ENCODE measurements at regions not wholly inside any gene's neighbourhood (a gene's known extent, or its start where the extent isn't known, plus 50 kb on each side); places are given as distances from the start of the nearest gene placed in this dataset.
"Not testable (repeated sequence)": the region's sequence is repeated elsewhere in the genome, so short reads cannot be mapped to it uniquely, and the experiment has no call there.

DNA sequence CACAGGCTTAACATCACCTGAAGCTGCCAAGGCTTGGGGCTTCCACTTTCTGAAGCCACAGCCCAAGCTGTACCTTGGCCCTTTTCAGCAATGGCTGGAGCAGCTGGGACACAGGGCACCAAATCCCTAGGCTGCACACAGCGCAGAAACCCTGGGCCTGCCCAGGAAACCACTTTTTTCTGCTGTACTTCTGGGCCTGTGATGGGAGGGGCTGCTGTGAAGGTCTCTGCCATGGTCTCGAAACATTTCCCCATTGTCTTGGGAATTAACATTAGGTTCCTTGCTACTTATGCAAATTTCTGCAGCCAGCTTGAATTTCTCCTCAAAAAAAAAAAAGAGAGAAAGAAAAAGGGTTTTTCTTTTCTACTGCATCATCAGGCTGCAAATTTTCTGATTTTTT, 219.1 kb downstream of the RPL10L start:
- Histone ChIP-seq H3K4me1 (ENCODE audit: insufficient read depth, low read length) (no peaks in the 10 kb centered on the region), H3K36me3 (ENCODE audit: insufficient read depth, low read length) (no peaks in the 10 kb centered on the region), H3K27ac (ENCODE audit: low read depth, low read length) (no peak overlapping the region), H3K27me3 (ENCODE audit: insufficient read depth, low read length, poor library complexity, severe bottlenecking) (no peaks in the 10 kb centered on the region), H3K4me3 (ENCODE audit: low read length) (no peak overlapping the region), H3K9me3 (ENCODE audit: low read length) (no peaks in the 10 kb centered on the region)
- ChIA-PET POLR2A (no interaction called here), CTCF (no interaction called here)
- no peak overlapping the region for H3K4me3 Mint-ChIP-seq
- no peaks in the 10 kb centered on the region for H3K27me3 Mint-ChIP-seq
- no peaks in the 10 kb centered on the region for H3K4me1 Mint-ChIP-seq
- no peaks in the 10 kb centered on the region for H3K36me3 Mint-ChIP-seq
- peaks cover 6 to 39% (median 9%) of the 10 kb centered on the region in 5 donors for H3K9me3 Mint-ChIP-seq
- H3K27ac Mint-ChIP-seq, result no peak overlapping the region
- no peak for DNase-seq

DNA sequence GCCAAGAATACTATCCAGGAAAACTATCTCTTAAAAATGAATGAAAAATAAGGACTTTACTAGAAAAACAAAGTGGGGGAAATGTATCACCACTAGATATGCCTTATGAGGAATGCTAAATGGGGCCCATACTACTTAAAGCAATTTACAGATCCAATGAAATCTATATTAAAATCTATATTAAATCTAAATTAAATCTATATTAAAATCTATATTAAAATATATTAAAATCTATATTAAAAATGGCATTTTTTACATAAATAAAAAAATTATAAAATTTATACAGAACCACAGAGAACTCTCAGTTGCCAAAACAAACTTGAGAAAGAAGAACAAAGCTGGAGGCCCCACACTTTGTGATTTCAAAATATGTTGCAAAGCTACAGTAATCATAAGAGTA, 234.5 kb downstream of the RPL10L start:
- Histone ChIP-seq H3K4me3 (ENCODE audit: low read length) (no peak overlapping the region), H3K27ac (ENCODE audit: low read depth, low read length) (no peak overlapping the region), H3K27me3 (ENCODE audit: insufficient read depth, low read length, poor library complexity, severe bottlenecking) (no peaks in the 10 kb centered on the region), H3K9me3 (ENCODE audit: low read length) (no peaks in the 10 kb centered on the region), H3K36me3 (ENCODE audit: insufficient read depth, low read length) (no peaks in the 10 kb centered on the region), H3K4me1 (ENCODE audit: insufficient read depth, low read length) (no peaks in the 10 kb centered on the region)
- no peak for DNase-seq
- Mint-ChIP-seq H3K36me3 (no peaks in the 10 kb centered on the region), H3K27me3 (no peaks in the 10 kb centered on the region), H3K9me3 (peaks cover 11 to 37% (median 20%) of the 10 kb centered on the region in 5 donors), H3K4me3 (no peak overlapping the region), H3K4me1 (no peaks in the 10 kb centered on the region), H3K27ac (no peak overlapping the region)
- CTCF ChIA-PET, result no interaction called here
- POLR2A ChIA-PET, result no interaction called here

DNA sequence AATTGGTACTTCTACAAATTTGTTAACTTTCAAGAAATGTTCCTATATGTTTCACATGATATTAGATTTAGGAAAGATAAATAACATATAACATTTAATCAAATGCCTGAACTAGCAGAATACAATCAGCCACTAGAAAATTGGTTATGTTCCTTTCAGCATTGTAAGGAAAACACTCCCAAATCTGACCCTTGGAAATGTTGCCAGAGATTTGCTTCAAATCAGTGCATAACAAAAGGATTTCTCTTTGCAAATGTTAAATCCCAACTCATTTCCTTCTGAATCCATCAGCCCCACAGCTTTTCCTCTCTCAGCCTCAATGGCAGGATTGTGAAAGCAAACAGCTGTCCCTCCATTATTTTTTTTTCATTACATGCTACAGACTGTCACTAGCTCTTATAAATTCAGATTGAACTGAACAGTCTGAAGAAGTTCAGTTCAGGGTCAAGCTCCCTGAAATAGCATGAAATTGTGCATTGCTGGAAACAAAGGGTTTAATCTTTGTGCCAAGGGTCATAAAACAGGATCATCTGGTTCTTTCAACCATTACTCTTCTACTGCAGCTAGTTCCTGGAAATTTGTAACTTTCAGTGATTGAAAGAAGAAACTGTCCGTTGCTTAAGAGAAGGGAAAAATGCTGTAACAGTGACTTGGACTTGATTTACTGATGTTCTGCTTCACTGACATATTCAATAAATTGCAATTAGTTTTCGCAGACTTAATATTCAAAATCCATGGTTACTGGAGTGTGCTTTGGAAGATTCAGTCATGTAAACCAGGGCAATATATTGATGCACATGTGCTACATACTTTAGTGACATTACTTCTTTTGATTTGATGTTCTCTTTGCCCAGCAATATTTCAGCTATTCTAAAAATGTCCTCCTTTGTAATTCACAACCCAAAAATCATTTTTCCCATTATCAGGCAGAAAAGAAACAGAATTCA, 246.4 kb downstream of the RPL10L start:
- CTCF ChIA-PET, result no interaction called here
- no peaks in the 10 kb centered on the region for H3K9me3 ChIP-seq (ENCODE audit: low read length)
- H3K4me1 ChIP-seq (ENCODE audit: insufficient read depth, low read length), result no peaks in the 10 kb centered on the region
- Mint-ChIP-seq H3K4me3 (no peak overlapping the region), H3K9me3 (peaks cover 0 to 13% (median 1%) of the 10 kb centered on the region in 5 donors), H3K27me3 (no peaks in the 10 kb centered on the region), H3K27ac (no peak overlapping the region), H3K36me3 (no peaks in the 10 kb centered on the region), H3K4me1 (no peaks in the 10 kb centered on the region)
- POLR2A ChIA-PET, result no interaction called here
- H3K27me3 ChIP-seq (ENCODE audit: insufficient read depth, low read length, poor library complexity, severe bottlenecking), result no peaks in the 10 kb centered on the region
- no peak overlapping the region for H3K27ac ChIP-seq (ENCODE audit: low read depth, low read length)
- DNase-seq, result no peak
- no peaks in the 10 kb centered on the region for H3K36me3 ChIP-seq (ENCODE audit: insufficient read depth, low read length)
- H3K4me3 ChIP-seq (ENCODE audit: low read length), result no peak overlapping the region

DNA sequence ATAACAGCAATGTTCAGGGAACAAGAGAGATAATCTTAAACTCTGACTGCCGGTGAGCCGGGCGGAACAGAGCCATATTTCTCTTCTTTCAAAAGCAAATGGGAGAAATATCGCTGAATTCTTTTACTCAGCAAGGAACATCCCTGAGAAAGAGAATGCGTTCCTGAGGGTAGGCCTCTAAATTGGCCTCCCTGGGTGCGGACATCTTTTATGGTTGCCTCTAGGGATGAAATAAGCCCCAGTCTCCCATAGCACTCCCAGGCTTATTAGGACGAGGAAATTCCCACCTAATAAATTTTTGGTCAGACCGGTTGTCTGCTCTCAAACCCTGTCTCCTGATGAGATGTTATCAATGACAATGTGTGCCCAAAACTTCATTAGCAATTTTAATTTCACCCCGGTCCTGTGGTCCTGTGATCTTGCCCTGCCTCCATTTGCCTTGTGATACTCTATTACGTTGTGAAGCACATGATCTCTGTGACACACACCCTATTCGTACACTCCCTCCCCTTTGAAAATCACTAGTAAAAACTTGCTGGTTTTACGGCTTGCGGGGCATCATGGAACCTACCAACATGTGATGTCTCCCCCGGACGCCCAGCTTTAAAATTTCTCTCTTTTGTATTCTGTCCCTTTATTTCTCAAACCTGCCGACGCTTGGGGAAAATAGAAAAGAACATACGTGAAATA, 249.4 kb downstream of the RPL10L start:
- H3K36me3 Mint-ChIP-seq; H3K4me3 Mint-ChIP-seq; H3K9me3 ChIP-seq (ENCODE audit: low read length); H3K27me3 ChIP-seq (ENCODE audit: insufficient read depth, low read length, poor library complexity, severe bottlenecking); H3K27ac ChIP-seq (ENCODE audit: low read depth, low read length); H3K36me3 ChIP-seq (ENCODE audit: insufficient read depth, low read length); H3K4me1 ChIP-seq (ENCODE audit: insufficient read depth, low read length); POLR2A ChIA-PET; H3K4me1 Mint-ChIP-seq; DNase-seq; H3K4me3 ChIP-seq (ENCODE audit: low read length); H3K27ac Mint-ChIP-seq; CTCF ChIA-PET; H3K27me3 Mint-ChIP-seq: not testable (repeated sequence)
- peaks cover 0 to 21% (median 5%) of the 10 kb centered on the region in 5 donors for H3K9me3 Mint-ChIP-seq

DNA sequence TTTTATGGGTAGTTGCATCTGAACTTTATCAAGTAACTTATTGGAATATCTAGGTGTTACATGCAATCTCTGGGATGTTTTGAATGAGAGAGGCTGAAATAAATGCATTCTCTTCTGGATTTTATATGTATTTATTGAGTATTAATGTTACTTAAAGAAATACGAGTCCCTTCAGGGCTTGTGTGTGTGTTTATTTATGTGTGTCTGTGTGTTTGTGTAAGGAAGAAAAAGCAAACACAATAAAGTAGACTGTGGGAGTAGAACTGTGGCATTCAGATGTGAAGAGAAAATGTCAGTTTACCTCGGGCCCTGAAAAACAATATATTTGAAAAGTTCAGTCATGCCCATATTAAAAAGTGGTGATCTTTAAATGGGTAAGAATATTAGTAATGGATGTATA, 250.5 kb downstream of the RPL10L start:
- no peaks in the 10 kb centered on the region for H3K36me3 ChIP-seq (ENCODE audit: insufficient read depth, low read length)
- no peak overlapping the region for H3K4me3 ChIP-seq (ENCODE audit: low read length)
- Mint-ChIP-seq H3K4me1 (no peaks in the 10 kb centered on the region), H3K4me3 (no peak overlapping the region), H3K36me3 (no peaks in the 10 kb centered on the region), H3K27me3 (no peaks in the 10 kb centered on the region), H3K9me3 (peaks cover 0 to 21% (median 5%) of the 10 kb centered on the region in 5 donors), H3K27ac (no peak overlapping the region)
- H3K9me3 ChIP-seq (ENCODE audit: low read length), result no peaks in the 10 kb centered on the region
- H3K27me3 ChIP-seq (ENCODE audit: insufficient read depth, low read length, poor library complexity, severe bottlenecking), result no peaks in the 10 kb centered on the region
- DNase-seq, result no peak
- H3K27ac ChIP-seq (ENCODE audit: low read depth, low read length), result no peak overlapping the region
- ChIA-PET CTCF (no interaction called here), POLR2A (no interaction called here)
- H3K4me1 ChIP-seq (ENCODE audit: insufficient read depth, low read length), result no peaks in the 10 kb centered on the region

DNA sequence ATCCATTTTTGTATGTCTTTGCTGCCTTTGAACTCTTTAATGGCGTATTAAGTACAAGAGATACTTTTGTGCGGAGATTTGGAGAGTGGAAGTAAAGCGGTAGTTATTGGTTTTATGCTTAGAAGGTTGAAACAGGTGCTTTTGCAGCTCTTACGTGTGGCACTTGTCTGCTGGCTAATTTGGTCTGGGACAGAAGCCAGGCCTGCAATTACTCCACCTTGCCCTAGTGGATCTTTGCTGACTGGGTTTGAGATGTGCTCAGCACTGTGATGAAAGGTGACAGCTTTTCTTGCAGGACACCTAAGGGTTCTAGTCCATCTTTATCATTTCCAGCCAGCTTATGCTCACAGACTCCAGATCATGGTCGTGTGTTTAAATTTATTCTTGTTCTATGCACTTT, 252.5 kb downstream of the RPL10L start:
- Histone ChIP-seq H3K27me3 (ENCODE audit: insufficient read depth, low read length, poor library complexity, severe bottlenecking) (no peaks in the 10 kb centered on the region), H3K4me3 (ENCODE audit: low read length) (no peak overlapping the region), H3K36me3 (ENCODE audit: insufficient read depth, low read length) (no peaks in the 10 kb centered on the region), H3K9me3 (ENCODE audit: low read length) (no peaks in the 10 kb centered on the region), H3K27ac (ENCODE audit: low read depth, low read length) (no peak overlapping the region), H3K4me1 (ENCODE audit: insufficient read depth, low read length) (no peaks in the 10 kb centered on the region)
- Mint-ChIP-seq H3K36me3 (no peaks in the 10 kb centered on the region), H3K4me1 (no peaks in the 10 kb centered on the region), H3K27me3 (no peaks in the 10 kb centered on the region), H3K9me3 (peaks cover 0 to 19% (median 5%) of the 10 kb centered on the region in 5 donors), H3K27ac (no peak overlapping the region), H3K4me3 (no peak overlapping the region)
- ChIA-PET POLR2A (no interaction called here), CTCF (no interaction called here)
- DNase-seq, result no peak

DNA sequence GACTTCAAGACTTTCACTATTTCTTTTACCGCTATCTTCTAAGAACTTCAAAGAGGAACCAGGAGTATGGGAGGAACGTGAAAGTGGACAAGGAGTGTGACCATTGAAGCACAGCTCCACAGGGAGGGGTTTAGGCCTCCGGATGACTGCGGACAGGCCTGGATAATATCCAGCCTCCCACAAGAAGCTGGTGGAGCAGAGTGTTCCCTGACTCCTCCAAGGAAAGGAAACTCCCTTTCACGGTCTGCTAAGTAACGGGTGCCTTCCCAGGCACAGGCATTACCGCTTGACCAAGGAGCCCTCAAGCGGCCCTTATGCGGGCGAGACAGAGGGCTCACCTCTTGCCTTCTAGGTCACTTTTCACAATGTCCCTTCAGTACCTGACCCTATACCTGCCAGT, 267.0 kb downstream of the RPL10L start:
- no peaks in the 10 kb centered on the region for H3K36me3 ChIP-seq (ENCODE audit: insufficient read depth, low read length)
- no peak overlapping the region for H3K27ac ChIP-seq (ENCODE audit: low read depth, low read length)
- no peak overlapping the region for H3K4me3 ChIP-seq (ENCODE audit: low read length)
- Mint-ChIP-seq H3K4me3 (no peak overlapping the region), H3K4me1 (no peaks in the 10 kb centered on the region), H3K36me3 (no peaks in the 10 kb centered on the region), H3K9me3 (peaks cover 5 to 30% (median 15%) of the 10 kb centered on the region in 5 donors), H3K27me3 (peaks cover 0 to 2% of the 10 kb centered on the region in 2 donors), H3K27ac (no peak overlapping the region)
- DNase-seq, result no peak
- no peaks in the 10 kb centered on the region for H3K27me3 ChIP-seq (ENCODE audit: insufficient read depth, low read length, poor library complexity, severe bottlenecking)
- H3K4me1 ChIP-seq (ENCODE audit: insufficient read depth, low read length), result no peaks in the 10 kb centered on the region
- CTCF ChIA-PET, result no interaction called here
- H3K9me3 ChIP-seq (ENCODE audit: low read length), result no peaks in the 10 kb centered on the region
- POLR2A ChIA-PET, result no interaction called here

DNA sequence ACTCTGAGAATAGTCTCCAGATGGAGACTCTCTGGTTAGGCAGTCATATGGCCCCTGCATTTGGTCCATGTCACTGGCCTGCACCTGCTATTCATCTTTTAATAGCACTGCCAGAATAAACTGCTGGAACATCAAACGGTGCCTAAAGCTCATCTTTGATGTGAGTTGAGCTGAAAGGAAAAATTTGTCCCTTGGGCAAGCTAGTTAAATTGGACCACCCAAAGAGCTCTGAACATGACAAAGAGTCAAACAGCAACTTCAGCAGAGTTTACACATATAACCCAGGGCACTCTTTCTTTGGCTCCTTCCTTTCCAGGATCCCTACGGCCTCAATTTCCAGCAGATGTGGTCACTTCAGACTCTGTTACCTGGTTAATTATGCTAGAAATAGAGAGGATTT, 269.9 kb downstream of the RPL10L start:
- Histone ChIP-seq H3K27ac (ENCODE audit: low read depth, low read length) (no peak overlapping the region), H3K27me3 (ENCODE audit: insufficient read depth, low read length, poor library complexity, severe bottlenecking) (no peaks in the 10 kb centered on the region), H3K4me1 (ENCODE audit: insufficient read depth, low read length) (no peaks in the 10 kb centered on the region), H3K9me3 (ENCODE audit: low read length) (no peaks in the 10 kb centered on the region), H3K36me3 (ENCODE audit: insufficient read depth, low read length) (no peaks in the 10 kb centered on the region), H3K4me3 (ENCODE audit: low read length) (no peak overlapping the region)
- peaks cover 0 to 2% of the 10 kb centered on the region in 2 donors for H3K27me3 Mint-ChIP-seq
- H3K4me3 Mint-ChIP-seq, result peak overlapping the region in 1 of 7 donors; percentile 18
- H3K4me1 Mint-ChIP-seq, result no peaks in the 10 kb centered on the region
- no peak overlapping the region for H3K27ac Mint-ChIP-seq
- no peaks in the 10 kb centered on the region for H3K36me3 Mint-ChIP-seq
- peaks cover 7 to 29% (median 17%) of the 10 kb centered on the region in 5 donors for H3K9me3 Mint-ChIP-seq
- no peak for DNase-seq
- ChIA-PET POLR2A (no interaction called here), CTCF (no interaction called here)

Data from CD8-positive, alpha-beta memory T cell (primary cell).